Esophagus squamous epithelium (tissue), 5 donors: ENCODE measurements at regions not wholly inside any gene's neighbourhood (a gene's known extent, or its start where the extent isn't known, plus 50 kb on each side); places are given as distances from the start of the nearest gene placed in this dataset.

Experiments
- DNase-seq: peaks from one replicate; lab custom pipeline; 2025; lab: John Stamatoyannopoulos, UW
- H3K27ac ChIP-seq, 4 donors: fragments of 200-600 bp; sonication (generic); one replicate each; pipeline ENCODE4 v1.5.1; 2016 to 2019; ENCODE audit warnings: mild to moderate bottlenecking in 1 of 4
- H3K27me3 ChIP-seq, 4 donors: fragments of 200-600 bp; sonication (generic); 1 replicate in 3 of 4; 2 replicates in 1 of 4; pipeline versions ENCODE4 v1.5.1 to v1.6.0; 2017 to 2021; ENCODE audit warnings: antibody characterized with exemption in 1 of 4
- H3K36me3 ChIP-seq, 3 donors: fragments of 200-600 bp; sonication (generic); one replicate each; pipeline ENCODE4 v1.5.1; 2016 to 2019
- H3K4me1 ChIP-seq, 3 donors: fragments of 200-600 bp; sonication (generic); one replicate each; pipeline ENCODE4 v1.5.1; 2017 to 2019
- H3K4me3 ChIP-seq, 4 donors: fragments of 200-600 bp; sonication (generic); 1 replicate in 3 of 4; 2 replicates in 1 of 4; pipeline ENCODE4 v1.5.1; 2016 to 2019; ENCODE audit warnings: mild to moderate bottlenecking in 2 of 4, moderate library complexity in 1 of 4
- H3K9me3 ChIP-seq, 3 donors: fragments of 200-600 bp; sonication (generic); one replicate each; pipeline ENCODE4 v1.5.1; 2016 to 2019
- POLR2A ChIP-seq, 4 donors: fragments of 450-650 bp; IDR thresholded peaks; one replicate each; pipeline ENCODE4 v1.6.1; 2017; ENCODE audit warnings: antibody characterized with exemption in 4 of 4, mild to moderate bottlenecking in 4 of 4, moderate library complexity in 3 of 4
- WGBS, 2 donors: methylation state at CpG; one replicate each; pipeline ENCODE4 v1.1.5; 2018; 5-methylcytosine and 5-hydroxymethylcytosine counted together
- intact Hi-C: fragments of 100-400 bp; cut with DNase I; formaldehyde crosslinking; loops from one replicate; pipeline ENCODE4 v1.15.0; 2022
- TF ChIP-seq, protein P1 (sequence below), 6 experiments: fragments of 450-650 bp in 4 of 6; fragments of 200-600 bp in 2 of 6; sonication (generic) in 2 of 6; IDR thresholded peaks; one replicate each; pipeline ENCODE4 v1.5.1; 2016 to 2019; ENCODE audit warnings: antibody characterized with exemption in 6 of 6, mild to moderate bottlenecking in 4 of 6, moderate library complexity in 4 of 6
- donor health status: DM: yes; HTN: yes; CAD: no.

DNA sequence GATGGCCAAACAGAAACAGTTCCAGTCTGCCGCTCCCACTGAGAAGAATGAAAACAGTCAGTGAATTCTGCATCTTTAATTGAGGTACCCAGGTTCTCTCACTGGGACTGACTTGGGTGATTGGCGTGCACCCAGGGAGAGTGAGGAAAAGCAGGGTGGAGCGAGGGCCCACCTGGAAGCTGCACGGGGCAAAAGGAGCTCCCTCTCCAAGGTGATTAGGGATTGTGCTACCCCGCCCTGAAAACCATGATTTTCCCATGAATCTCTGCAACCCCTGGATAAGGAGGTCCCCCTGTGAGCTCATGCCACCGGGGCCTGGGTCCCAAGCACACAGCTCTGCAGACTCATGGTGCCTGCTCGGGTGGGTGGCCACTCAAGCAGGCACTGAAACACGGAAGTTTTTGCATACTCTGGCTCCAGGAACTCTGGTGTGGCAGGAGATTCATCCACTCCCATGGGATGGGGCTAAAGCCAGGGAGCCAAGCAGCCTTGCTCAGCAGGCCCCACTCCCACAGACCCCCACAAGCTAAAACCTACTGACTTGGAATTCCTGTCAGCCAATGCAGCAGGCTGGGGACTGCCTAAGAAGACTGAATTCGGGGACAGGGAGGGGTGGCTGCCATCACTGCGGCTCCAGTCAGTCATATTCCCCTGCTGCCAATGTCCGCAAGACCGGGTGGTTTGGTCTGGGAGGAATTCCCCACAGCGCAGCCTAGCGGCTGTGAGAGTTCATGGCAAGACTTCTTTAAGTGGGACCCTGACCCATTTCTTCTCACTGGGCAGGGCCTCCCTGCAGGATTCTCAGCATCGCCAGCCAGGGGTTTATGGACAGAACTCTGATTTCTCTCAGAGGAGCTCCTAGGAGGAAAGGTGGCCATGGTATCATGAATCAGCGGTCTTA lies 652.2 kb upstream of the RGMB start:
- H3K27ac ChIP-seq = no peak overlapping the region
- no peaks in the 10 kb centered on the region for H3K36me3 ChIP-seq
- no peak overlapping the region for H3K4me3 ChIP-seq
- H3K4me1 ChIP-seq = no peaks in the 10 kb centered on the region
- TF ChIP-seq, protein P1, sequence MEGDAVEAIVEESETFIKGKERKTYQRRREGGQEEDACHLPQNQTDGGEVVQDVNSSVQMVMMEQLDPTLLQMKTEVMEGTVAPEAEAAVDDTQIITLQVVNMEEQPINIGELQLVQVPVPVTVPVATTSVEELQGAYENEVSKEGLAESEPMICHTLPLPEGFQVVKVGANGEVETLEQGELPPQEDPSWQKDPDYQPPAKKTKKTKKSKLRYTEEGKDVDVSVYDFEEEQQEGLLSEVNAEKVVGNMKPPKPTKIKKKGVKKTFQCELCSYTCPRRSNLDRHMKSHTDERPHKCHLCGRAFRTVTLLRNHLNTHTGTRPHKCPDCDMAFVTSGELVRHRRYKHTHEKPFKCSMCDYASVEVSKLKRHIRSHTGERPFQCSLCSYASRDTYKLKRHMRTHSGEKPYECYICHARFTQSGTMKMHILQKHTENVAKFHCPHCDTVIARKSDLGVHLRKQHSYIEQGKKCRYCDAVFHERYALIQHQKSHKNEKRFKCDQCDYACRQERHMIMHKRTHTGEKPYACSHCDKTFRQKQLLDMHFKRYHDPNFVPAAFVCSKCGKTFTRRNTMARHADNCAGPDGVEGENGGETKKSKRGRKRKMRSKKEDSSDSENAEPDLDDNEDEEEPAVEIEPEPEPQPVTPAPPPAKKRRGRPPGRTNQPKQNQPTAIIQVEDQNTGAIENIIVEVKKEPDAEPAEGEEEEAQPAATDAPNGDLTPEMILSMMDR (IDR thresholded peaks at IDR 0.05) = no peak
- no peak for TF ChIP-seq POLR2A (IDR thresholded peaks at IDR 0.05)
- intact Hi-C loops = no loop called here
- H3K27me3 ChIP-seq = no peaks in the 10 kb centered on the region
- 78 to 85% methylated on average over 5 of the region's 16 CpGs for WGBS, 2 donors
- no peak for DNase-seq
- no peaks in the 10 kb centered on the region for H3K9me3 ChIP-seq

DNA sequence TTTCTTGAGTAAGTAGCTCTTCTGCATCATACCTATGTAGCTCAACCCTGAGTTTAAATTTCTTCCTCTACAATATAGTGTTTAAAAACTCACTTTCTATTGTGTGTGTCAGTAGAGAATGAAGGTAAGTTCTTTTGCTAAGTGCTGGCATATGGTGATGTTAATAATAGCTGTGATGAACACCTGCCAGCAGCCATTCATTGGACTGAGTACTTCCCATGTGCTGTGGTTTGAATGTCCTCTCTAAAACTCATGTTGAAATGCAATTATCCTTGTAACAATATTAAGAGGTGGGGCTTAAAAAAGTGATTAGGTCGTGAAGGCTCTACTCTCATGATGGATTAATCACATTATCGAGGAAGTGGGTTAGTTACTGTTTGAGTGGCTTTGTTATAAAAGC lies 645.2 kb upstream of the RGMB start:
- intact Hi-C loops = no loop called here
- H3K27me3 ChIP-seq = no peaks in the 10 kb centered on the region
- no peaks in the 10 kb centered on the region for H3K4me1 ChIP-seq
- H3K4me3 ChIP-seq = no peak overlapping the region
- TF ChIP-seq, protein P1 (IDR thresholded peaks at IDR 0.05) = no peak
- TF ChIP-seq POLR2A (IDR thresholded peaks at IDR 0.05) = no peak
- H3K36me3 ChIP-seq = no peaks in the 10 kb centered on the region
- H3K9me3 ChIP-seq = no peaks in the 10 kb centered on the region
- no peak overlapping the region for H3K27ac ChIP-seq
- DNase-seq = no peak
- WGBS, 2 donors = 69 to 72% methylated on average over 2 of the region's 2 CpGs

DNA sequence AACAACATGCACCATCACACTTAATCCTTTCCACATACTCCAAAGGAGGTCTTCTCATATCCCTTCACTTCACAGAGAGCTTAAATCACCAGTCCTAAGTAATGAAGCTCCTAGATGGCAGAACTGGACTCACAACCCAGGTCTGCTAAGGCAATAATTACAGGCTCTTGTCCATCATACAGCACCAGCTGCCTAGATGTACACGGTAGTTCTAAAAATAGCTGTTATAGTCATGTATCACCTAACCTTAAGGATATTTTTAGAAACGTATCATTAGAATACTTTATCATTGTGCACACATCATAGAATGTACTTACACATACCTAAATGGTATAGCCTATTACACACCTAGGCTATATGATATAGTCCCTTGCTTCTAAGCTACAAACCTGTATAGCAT lies 644.6 kb upstream of the RGMB start:
- intact Hi-C loops = no loop called here

DNA sequence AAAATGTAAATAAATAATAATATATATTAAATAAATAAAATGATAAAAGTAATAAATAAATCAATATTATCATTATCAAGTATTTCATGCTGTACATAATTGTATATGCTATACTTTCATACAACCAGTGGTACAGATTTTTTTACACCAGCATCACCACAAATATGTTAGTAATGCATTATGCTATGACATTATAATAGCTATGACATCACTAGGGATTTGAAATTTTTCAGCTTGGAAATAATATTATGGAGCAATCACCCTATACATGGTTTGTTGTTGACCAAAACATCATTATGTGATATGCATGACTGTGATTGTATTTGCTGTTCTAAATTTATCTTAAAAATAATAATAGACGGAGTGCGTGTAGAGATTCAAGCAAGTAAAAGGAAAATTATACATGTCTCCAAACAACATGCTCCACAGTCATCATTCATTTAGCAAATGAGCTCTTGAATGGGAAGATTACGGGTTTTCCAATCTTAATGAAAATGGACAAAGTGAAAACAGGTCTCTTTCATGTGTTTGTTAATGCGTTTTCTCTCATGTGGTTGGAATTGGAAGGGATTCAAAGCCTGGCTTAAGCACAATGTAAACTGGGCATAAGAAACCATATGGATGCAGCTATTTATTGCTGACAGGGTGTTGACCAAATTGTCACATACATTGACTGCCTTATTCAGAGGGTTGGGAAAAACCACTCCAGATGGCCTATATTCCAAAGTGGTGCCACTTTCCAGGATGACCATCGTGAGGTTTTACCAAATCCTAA lies 643.0 kb upstream of the RGMB start:
- H3K9me3 ChIP-seq = no peaks in the 10 kb centered on the region
- WGBS, 2 donors = 74 to 75% methylated on average over 5 of the region's 5 CpGs
- intact Hi-C loops = no loop called here
- no peak for DNase-seq
- no peak overlapping the region for H3K4me3 ChIP-seq
- TF ChIP-seq, protein P1 (IDR thresholded peaks at IDR 0.05) = no peak
- TF ChIP-seq POLR2A (IDR thresholded peaks at IDR 0.05) = no peak
- no peaks in the 10 kb centered on the region for H3K36me3 ChIP-seq
- no peaks in the 10 kb centered on the region for H3K27me3 ChIP-seq
- no peaks in the 10 kb centered on the region for H3K4me1 ChIP-seq
- no peak overlapping the region for H3K27ac ChIP-seq

More for the DNA sequence above, 644.6 kb upstream of the RGMB start:
- Histone ChIP-seq H3K4me3 (no peak overlapping the region), H3K27ac (no peak overlapping the region), H3K36me3 (no peaks in the 10 kb centered on the region), H3K4me1 (no peaks in the 10 kb centered on the region), H3K27me3 (no peaks in the 10 kb centered on the region), H3K9me3 (no peaks in the 10 kb centered on the region)
- no peak for DNase-seq
- no peak for TF ChIP-seq POLR2A (IDR thresholded peaks at IDR 0.05)
- TF ChIP-seq, protein P1 (IDR thresholded peaks at IDR 0.05) = no peak
- WGBS, 2 donors = 68 to 84% methylated on average over 2 of the region's 2 CpGs

DNA sequence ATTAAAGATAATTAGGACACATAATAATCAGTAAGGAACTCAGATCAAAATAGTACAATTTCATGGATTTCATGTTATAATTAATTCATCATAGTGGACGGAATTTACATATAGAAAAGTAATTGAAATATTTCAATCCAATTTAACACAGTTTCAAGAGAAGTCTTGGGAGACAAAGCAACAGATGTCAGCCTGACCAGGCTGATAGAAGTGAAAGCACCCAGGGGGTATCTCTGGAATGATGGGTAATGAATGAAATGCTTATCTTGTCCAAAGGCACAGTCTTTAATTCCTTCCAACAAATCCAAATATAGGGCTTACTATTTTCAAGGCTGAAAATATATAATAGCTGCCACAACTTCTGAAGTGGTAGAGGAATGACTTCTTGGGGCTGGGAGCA lies 629.3 kb upstream of the RGMB start:
- no peaks in the 10 kb centered on the region for H3K9me3 ChIP-seq
- TF ChIP-seq, protein P1 (IDR thresholded peaks at IDR 0.05) = no peak
- TF ChIP-seq POLR2A (IDR thresholded peaks at IDR 0.05) = no peak
- WGBS, 2 donors = 68 to 92% methylated on average over 1 of the region's 1 CpG
- no peak for DNase-seq
- intact Hi-C loops = no loop called here
- no peaks in the 10 kb centered on the region for H3K4me1 ChIP-seq
- H3K27me3 ChIP-seq = no peaks in the 10 kb centered on the region
- H3K36me3 ChIP-seq = no peaks in the 10 kb centered on the region
- H3K4me3 ChIP-seq = no peak overlapping the region
- no peak overlapping the region for H3K27ac ChIP-seq
